Smooth muscle cell of the brain vasculature (primary cell): ENCODE measurements at regions not wholly inside any gene's neighbourhood (a gene's known extent, or its start where the extent isn't known, plus 50 kb on each side); places are given as distances from the start of the nearest gene placed in this dataset.
"Not testable (repeated sequence)": the region's sequence is repeated elsewhere in the genome, so short reads cannot be mapped to it uniquely, and the experiment has no call there.

Source experiments
- DNase-seq: peaks from one replicate; pipeline ENCODE4 v3.0.0-alpha.2; 2012; ENCODE audit warnings: low read depth, low spot score

DNA sequence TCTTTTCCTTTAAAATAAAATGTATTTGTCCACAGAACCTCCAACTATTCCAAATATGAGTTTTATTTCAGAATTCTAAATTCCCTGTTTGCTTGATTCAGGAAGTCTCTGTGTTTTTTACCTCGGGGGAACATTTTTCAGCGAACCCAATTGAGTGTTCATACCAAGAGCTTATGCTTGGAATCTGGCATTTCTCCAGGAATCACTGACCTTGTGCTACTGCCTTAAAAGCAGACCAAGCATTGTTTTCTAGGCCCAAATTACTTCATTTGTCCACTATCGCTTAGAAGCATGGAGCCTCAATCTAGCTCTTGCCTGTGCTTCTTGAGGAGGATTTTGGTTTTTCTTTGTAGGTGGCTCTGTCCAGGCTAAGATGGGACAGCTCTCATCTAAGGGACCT lies 59.4 kb downstream of the EBLN1 start:
- DNase-seq: peak; percentile 12

- no peak for DNase-seq
Measured at GRCh38 chr10:22156750-22157149, 61.1 kb downstream of the EBLN1 start.

- DNase-seq: no peak
Measured at GRCh38 chr10:22152403-22152802, 65.4 kb downstream of the EBLN1 start.

GRCh38 chr10:22150842-22151241 lies 67.0 kb downstream of the EBLN1 start:
- DNase-seq: no peak

GRCh38 chr10:22148961-22149360 lies 68.9 kb downstream of the EBLN1 start:
- DNase-seq: no peak

GRCh38 chr10:22145873-22146272 lies 71.9 kb downstream of the EBLN1 start:
- not testable (repeated sequence) for DNase-seq

DNA sequence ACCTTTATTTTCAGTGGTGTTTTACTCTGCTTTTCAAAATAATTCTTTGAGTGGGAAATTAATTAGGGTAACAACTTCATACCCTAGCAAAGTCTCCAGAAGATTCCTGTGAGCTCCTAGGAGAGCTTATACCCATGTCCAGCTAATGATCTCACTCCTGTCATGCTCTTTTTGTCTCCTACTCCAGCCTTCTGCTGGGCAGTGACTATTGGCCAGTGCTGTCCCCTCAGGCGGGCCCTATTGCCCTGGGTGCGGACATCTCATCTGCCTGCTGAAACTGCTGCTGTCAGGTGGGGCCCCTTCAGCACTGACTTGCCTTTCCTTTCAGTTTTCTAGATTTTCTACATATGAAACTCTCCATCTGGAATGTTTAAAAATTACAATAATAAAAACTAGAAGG lies 80.3 kb downstream of the EBLN1 start:
- no peak for DNase-seq

GRCh38 chr10:22135591-22135990 lies 82.2 kb downstream of the EBLN1 start:
- DNase-seq: no peak

GRCh38 chr10:22133749-22134624 lies 83.8 kb downstream of the EBLN1 start:
- no peak for DNase-seq

DNA sequence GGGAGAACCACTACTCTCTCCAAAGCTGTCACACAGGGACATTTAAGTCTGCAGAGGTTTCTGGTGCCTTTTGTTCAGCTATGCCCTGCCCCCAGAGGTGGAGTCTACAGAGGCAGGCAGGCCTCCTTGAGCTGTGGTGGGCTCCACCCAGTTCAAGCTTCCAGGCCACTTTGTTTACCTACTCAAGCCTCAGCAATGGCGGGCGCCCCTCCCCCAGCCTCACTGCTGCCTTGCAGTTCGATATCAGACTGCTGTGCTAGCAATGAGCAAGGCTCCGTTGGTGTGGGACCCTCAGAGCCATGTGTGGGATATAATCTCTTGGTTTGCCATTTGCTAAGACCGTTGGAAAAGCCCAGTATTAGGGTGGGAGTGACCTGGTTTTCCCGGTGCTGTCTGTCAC lies 87.0 kb downstream of the EBLN1 start:
- DNase-seq: not testable (repeated sequence)

- DNase-seq: not testable (repeated sequence)
Measured at GRCh38 chr10:22129612-22130011, 88.2 kb downstream of the EBLN1 start.

DNA sequence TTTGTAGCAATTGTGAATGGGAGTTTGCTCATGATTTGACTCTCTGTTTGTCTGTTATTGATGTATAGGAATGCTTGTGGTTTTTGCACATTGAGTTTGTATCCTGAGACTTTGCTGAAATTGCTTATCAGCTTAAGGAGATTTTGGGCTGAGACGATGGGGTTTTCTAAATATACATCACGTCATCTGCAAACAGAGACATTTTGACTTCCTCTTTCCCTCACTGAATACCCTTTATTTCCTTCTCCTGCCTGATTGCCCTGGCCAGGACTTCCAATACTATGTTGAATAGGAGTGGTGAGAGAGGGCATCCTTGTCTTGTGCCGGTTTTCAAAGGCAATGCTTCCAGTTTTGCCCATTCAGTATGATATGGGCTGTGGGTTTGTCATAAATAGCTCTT lies 96.6 kb downstream of the EBLN1 start:
- DNase-seq: not testable (repeated sequence)

GRCh38 chr10:22120072-22120471 lies 97.7 kb downstream of the EBLN1 start:
- DNase-seq: not testable (repeated sequence)

DNA sequence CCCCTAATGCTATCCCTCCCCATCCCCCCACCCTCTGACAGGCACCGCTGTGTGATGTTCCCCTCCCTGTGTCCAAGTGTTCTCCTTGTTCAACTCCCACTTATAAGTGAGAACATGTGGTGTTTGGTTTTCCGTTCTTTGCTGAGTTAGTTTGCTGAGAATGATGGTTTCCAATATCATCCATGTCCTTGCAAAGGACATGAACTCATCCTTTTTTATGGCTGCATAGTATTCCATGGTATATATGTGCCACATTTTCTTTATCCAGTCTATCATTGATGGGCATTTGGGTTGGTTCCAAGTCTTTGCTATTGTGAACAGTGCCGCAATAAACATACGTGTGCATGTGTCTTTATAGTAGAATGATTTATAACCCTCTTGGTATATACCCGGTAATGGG lies 98.2 kb downstream of the EBLN1 start:
- not testable (repeated sequence) for DNase-seq

DNA sequence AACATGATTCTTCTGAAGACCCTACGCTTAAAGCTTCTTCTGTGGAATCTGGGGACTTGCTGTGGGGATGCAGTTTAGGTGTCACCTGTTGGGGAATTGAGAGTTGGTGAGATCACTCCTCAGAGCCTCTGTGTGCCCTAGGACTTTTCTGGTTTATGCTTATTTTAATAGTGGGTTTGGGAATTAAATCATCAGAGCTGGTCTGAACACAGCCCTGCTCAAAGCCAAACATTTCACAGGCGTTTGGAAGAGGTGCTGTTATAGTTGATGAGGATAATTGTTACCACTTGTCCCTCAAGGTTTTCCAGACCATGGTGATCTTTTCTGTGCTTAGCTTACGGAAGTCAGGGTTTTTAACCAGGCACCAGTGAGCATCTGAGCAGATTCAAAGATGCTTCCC lies 106.1 kb downstream of the EBLN1 start:
- no peak for DNase-seq

GRCh38 chr10:22111260-22111659 lies 106.6 kb downstream of the EBLN1 start:
- no peak for DNase-seq

DNA sequence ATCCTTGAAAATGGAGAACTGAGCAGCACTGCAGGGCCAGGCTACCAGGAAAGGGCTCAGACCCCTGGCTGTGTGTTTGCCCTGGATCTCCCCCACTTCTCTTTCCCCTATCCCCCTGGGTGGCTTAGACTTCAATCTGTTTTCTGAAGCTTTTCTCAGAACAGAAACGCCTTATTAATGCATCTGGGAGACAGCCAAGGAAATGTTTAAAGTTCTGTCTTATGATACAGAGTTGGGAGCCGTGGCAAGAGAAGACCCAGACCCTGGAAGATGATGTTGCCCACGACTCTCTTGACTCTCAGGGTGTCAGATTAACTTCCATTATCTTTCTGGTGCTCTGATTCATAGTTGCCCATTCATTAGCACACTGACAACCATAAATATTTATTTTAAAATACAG lies 107.1 kb downstream of the EBLN1 start:
- DNase-seq: no peak

DNA sequence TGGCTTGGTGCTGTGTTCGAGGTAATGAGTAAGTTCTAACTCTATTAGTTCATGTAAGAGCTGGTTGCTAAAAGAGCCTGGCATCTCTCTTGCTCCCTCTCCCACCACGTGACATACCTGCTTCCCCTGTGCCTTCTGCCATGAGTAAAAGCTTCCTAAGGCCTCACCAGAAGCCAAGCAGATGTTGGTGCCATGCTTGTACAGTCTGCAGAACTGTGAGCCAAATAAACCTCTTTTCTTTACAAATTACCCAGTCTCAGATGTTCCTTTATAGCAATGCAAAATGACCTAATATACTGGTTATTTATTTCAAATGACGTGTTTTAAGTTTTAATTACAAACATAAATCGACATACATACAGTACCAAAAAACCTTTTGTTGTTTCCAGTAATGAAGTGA lies 101.7 kb upstream of the DNAJC1 start:
- DNase-seq: no peak

- DNase-seq: no peak
Measured at GRCh38 chr10:22103701-22104470, 100.4 kb upstream of the DNAJC1 start.

DNA sequence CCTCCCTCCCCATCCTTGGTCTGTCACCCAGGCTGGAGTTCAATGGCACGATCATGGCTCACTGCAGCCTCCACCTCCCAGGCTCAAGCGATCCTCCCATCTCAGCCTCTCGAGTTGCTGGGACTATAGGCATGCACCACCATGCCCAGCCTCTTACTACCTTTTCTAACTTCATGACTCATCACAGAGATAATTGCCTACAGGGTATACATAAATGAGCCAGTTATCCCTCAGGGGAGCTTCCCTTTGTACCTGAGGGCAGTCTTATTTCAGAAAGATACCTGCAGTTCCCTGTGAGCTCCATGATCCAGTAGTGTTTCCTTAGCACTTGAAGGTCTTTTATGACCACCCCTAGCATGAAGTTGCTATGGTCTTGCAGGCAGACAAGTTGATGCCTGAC lies 94.2 kb upstream of the DNAJC1 start:
- no peak for DNase-seq

- not testable (repeated sequence) for DNase-seq
Measured at GRCh38 chr10:22091260-22091659, 87.7 kb upstream of the DNAJC1 start.

GRCh38 chr10:22087402-22087738 lies 83.8 kb upstream of the DNAJC1 start:
- DNase-seq: no peak
